ENCODE measurements at regions not wholly inside any gene's neighbourhood (a gene's known extent, or its start where the extent isn't known, plus 50 kb on each side); places are given as distances from the start of the nearest gene placed in this dataset.

DNA sequence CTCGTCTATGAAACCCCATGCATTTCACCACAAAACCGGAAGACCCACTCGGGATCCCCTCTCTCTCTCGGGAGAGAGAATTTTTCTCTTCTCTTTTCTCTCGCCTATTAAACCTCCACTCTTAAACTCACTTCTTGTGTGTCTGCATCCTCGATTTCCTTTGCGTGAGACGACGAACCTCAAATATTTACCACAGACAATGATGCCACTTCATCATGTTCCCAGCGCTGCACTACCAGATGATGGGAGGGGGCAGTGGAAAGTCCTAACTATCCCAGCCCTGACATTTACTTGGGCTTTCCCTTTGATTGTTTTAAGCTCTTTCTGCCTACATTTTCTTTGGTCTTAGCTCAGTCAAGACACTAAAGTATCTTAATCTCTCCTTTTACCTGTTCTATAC, 906.7 kb downstream of the GRID1 start:
- TF ChIP-seq, protein P1, sequence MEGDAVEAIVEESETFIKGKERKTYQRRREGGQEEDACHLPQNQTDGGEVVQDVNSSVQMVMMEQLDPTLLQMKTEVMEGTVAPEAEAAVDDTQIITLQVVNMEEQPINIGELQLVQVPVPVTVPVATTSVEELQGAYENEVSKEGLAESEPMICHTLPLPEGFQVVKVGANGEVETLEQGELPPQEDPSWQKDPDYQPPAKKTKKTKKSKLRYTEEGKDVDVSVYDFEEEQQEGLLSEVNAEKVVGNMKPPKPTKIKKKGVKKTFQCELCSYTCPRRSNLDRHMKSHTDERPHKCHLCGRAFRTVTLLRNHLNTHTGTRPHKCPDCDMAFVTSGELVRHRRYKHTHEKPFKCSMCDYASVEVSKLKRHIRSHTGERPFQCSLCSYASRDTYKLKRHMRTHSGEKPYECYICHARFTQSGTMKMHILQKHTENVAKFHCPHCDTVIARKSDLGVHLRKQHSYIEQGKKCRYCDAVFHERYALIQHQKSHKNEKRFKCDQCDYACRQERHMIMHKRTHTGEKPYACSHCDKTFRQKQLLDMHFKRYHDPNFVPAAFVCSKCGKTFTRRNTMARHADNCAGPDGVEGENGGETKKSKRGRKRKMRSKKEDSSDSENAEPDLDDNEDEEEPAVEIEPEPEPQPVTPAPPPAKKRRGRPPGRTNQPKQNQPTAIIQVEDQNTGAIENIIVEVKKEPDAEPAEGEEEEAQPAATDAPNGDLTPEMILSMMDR (IDR thresholded peaks at IDR 0.05) = no peak
- no peak for TF ChIP-seq POLR2A (IDR thresholded peaks at IDR 0.05)

Measured in transverse colon (tissue), 3 donors.